NOMO-1 treated with DMSO at 0.1 percent for 48 hours (cell line): ENCODE measurements at regions not wholly inside any gene's neighbourhood (a gene's known extent, or its start where the extent isn't known, plus 50 kb on each side); places are given as distances from the start of the nearest gene placed in this dataset.

Source experiments
- DNase-seq: peaks from one replicate; lab custom pipeline; 2025; ENCODE audit not compliant: unreplicated experiment; lab: John Stamatoyannopoulos, UW

DNA sequence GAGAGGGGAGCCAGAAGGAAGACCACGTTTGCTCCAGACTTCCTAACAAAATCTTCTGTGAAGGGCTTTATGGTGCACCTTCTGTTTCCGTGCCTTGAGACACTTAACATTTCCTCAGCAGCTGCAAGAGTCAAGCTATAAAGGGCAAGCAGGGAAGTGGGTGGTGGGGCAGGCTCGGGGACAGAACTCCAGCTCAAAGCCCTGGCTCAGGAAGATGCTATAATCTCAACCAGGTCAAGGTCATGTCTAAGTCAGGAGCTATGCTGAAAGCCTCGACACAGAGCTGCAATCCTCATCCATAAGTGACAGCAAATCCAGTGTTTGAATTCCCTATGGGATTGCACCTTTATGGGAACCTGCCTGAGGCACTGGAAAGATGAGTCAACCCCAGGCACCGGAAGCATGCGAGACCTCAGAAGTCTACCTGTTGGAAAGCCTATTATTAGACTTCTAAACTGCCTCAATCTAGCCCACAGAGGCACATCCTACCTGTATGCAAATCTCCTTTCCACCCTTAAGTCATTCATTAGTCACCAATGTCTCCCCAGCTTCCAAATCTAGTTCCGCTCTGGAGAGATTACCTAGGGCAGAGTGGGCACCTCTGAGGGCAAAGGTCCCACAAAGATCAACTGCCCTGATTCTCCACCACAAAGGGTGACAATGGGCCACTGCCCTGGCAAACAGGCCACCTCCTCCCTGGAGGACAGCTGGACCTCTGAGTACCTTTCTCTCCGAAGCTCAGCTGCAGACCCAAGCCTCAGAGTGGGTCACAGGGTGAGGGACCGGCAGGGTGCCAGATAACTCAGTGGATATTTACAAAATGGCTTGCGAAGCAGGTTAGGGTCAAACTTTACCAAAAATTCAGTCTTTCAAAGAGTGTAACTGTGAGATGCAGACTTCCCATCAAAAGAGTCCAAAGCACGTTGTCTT, 287.0 kb downstream of the CDC5L start:
- DNase-seq: no peak

DNA sequence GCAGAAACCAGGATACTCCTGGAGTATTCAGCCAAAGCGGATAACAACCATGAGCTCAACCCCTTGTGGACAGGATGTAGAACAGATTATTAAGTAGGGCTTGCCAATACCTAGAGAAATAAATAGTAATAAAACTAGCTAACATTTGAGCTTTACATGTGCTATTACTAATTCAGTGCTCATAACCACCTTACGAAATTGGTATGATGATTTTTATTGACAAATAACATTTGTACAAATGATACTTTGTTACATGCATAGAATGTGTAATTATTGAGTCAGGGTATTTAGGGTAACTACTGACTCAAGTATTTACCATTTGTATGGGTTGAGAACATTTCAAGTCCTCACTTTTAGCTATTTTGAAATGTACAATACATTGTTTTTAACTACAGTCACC, 287.9 kb downstream of the CDC5L start:
- no peak for DNase-seq

DNA sequence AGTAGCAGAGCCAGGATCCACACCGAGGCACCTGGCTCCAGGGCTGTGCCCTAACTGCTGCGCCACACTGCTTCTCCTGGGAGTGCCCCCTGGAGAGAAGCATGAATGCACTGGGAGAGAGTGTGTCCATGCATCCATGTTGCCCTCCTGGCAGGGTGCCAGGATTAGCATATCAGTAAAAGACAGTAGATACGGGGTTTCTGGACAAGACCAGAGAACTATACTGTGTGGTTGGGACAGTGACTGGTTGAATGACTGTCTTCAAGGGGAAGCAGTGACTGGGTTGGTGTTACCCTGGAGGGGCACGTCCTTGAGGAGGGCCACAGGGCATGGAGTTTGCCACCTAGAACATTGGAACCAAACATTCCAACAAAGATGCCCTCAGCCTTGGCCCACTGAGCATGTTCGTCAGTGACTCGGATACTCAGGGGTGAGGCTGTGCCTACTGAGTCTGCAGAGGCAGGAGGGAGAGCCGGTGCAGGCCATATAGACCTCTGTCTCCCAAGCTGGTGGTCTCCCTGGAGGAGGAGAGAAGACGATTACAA, 288.8 kb downstream of the CDC5L start:
- DNase-seq: no peak

DNA sequence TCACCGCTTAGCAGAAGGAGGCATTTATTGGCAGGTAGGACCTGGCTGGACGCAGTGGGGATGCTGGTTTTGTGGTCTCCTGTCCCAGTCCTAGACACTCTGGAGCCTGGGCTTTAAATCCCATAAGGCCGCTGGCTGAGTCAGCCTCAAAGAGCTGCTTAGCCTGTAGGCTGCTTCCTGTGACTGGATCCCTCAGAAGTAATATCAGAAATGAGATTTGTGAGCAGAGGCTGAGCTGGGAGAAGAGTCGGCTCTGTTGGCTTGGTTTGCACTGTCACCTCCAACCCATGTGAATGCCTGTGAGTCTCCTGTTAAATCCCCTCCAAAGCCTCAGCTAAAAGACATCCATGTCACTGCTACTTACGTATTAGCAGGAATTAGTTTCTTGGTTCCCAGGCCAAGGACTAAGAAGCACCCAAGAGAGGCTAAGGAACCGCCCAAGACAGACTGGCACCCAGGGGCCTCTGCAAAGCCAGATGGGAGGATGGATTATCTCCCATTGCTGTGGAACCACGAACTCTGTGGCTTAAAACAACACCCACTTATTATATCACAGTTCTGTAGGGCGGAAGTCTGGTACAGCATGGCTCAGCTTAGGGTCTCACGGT, 289.4 kb downstream of the CDC5L start:
- no peak for DNase-seq

DNA sequence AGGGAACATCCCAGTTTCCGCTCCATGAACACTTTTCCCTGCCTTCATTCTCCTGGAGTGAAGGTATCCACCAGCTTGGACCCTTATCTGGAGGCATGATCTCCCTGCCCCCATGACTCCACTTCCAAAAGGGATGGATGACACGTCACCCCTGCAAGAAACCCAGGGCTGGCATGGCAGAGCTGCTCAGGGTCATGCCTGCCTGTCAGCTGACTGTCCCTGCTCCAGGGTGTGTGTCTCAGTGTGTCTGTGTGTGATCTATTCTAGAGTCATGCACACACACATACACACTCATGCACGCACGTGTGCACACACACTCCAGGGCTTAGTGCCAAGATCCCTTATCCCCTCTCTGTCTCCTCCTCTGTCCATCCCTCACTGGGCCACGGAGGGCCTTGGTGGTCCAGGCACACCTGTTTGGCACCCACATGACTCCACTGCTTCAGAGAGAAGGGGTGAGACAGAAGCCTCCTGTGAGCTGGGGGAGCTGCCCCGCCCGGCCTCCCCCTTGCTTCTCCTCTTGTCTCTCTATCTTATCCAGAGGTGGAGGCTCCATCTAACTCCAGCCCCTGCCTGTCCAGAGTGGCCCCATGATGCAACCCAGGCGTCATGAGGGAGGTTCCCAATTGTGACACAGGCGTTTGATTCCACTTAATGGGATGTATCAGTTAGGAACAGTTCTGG, 290.9 kb downstream of the CDC5L start:
- DNase-seq: no peak

DNA sequence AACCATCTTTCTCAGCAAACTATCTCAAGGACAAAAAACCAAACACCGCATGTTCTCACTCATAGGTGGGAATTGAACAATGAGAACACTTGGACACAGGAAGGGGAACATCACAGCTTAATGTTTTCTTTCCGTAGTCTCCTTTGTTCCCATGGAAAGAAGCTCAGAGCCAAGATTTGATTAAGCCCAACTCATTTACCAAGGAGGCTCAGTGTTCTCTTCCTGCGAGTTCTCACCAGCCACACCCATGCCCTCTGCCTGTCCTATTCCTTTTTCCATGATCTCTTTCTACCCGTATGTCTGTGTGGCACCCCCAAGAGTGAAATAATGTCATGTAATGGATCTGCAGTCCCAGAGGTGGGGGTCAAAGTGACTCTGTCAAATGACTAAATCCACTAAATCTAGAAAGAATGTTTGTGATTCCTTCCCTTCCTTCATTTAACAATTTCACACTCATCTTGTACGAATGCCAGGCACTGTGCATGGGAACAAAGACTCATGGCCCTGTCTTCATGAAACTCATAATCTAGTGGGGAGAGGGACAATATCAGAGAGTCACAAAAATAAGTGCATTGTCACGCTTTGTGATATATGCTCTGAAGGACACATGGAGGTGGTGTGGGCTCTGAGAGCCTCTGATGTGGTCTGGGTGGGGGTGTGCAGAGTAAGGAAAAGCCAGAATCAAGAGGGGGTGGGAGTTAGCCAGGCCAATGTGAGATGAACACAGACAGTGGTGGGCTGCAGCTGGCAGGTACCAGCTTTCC, 292.1 kb downstream of the CDC5L start:
- no peak for DNase-seq

DNA sequence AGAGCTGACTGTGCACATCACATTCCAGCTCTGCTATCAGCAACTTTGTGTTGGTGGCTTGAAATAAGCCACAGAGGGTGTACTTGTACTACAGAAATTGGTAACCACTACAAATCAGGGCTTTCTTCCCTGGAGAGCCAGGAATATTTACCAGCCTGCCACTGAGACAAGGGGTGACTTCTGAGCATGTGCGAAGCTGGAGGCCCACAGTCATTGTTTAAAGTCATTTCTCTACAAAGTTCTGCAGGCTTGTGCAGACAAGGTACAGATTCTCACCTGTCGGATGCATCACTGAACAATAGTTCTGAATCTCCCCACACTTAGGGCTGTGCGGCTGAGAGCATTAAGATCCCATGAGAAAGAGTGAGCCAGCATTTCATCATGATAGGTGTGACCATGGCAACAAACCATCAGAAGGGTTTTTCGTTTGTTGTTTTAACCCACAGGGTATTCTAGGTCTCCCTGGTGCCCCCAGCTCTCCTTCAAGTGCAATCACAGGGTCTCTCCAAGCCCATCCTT, 292.8 kb downstream of the CDC5L start:
- DNase-seq: no peak

DNA sequence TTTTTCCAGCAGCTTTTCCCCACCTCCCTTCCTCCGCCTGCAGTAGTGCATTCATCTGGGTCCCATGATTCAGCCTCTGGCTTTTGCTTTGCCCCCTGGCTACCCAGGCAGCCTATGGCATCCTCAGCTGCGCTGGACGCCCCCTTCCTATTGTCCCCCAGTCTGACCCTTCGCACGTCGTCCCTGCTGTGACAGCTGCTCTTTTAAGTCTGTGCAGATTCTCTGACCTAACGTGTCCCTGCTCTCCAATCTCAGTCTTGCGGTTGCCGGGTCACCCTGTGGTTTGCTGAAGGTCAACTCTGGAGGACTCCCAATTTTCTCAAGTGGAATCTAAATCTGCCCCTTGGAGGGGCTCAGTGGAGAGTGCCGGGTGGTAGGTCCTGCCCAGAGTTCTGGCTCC, 294.3 kb downstream of the CDC5L start:
- DNase-seq: no peak

DNA sequence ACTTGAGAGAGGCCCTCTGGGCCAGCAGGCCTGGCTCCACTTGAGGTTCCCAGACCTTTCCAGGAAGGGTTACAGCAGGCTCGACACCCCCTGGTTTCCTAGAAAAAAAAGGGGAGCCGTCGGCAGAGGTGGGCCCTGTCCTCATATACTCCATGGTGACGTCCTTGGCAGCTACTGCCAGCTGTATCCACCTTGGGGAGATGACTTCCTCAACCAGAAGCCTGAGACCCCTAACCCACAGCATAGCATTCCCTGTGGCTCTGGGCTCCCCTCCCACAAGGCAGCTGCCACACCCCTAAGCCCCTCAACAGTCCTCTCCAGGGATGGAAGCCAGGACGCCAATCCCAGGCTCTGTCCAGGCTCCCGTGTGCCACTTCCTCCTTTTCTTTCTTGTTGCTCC, 294.8 kb downstream of the CDC5L start:
- DNase-seq: no peak

DNA sequence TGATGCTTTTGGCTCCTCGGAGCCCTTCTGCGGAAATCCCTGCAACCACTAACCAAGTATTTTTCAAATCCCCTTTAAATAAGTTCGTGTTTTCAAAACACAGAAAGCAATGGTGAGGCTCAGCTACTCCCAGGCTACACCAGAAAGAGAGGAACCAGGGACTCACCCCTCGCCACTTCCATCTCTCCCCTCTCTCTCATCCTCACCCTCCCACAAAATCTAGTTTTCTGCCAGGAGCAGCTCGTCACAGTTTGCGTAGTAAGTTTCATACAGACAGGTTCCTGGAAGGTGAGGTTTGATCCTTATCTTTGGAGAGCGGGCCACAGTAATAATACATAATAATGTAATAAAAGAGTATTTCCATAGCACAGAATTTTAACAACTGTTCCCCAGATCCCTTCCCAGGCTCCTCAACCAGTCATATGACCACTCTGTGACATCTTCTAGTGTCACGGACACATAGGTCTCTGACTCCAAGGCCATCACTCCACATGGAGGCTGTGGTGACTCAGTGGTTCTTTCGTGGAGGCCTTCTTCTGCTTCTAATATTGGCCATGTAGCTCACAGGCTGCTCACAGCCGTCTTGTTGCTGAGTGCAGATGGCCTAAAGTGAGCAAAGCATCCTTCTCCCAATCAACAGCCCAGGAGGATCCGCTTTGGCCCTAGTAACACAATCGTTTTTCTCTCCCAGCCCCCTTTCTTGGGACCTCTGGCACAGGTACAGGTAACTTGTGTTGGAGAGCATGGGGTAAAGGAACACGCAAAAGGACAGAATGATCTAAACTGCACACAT, 295.7 kb downstream of the CDC5L start:
- DNase-seq: no peak

DNA sequence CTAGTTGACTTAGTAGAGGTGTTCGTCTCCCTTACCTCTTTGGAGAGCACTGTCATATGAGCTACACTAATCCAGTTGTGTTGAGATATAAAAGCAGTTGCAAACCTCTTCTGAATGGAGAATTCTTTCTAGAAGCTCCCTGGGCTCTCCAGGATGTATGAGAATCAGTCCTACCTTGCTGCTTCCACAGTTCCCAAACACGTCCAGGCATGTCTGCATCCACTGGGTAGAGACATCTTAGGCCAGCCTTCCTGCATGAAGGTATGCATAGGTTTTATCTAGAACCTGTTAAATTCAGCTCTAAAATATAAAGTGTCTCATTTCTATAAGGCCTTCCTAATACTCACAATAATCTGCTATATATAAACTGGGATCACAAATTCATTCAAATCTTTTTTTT, 297.7 kb downstream of the CDC5L start:
- DNase-seq: no peak

DNA sequence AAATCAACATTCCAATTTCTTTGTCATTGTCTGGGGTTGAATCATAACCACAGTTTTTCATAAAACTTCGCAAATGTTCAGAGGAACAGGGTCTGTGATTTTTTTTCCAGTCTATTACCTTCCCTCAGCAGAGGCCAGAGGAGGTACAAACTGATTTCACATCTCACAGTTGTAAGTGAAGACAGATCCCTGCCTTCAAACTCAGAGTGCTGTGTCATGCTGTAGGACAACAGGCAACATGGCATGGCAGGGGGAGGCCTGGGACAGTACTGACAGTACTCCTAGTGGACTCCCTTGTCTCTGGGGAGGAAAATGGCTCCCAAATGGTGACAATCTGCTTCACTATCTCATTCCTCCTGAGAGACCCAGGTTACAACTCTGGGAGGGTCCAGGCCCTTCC, 308.6 kb downstream of the CDC5L start:
- DNase-seq: no peak

DNA sequence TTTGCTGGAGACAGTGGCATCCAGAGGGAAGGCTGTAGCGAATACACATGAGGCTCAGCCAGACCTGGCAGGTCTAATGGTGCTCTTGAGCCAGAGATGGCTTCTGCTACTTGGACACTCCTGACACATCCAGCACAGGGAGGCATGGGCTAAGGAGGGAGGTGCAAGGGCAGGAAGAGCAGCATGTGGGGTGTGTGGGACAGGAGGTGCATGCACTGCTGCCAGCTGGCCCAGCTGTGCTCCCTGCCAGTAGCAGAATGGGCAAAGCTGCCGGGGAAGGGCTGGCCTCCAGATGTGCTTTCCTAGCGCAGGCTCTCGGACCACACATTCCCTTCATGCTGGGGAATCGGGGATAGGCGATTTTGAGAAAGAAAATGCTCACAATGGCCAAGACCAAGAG, 309.2 kb downstream of the CDC5L start:
- DNase-seq: no peak

DNA sequence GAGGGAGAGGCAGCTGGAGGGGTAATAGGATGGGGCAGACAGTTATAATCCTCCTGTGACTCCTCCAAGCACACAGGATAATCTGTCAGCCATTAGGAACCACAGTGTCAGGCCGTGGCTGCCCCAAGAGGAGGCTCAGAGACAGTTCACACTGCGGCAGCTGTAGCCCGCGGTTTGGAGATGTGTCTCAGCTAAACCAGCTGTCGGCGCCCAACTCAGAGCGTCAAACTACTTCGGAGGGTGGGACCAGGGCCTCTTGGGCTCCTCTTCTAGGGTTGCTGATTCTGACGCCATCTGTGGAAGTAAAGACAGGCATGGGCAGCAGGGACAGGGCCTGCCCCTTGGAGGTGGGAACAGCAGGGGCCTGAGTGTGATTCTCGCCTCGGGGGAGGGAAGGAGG, 309.8 kb downstream of the CDC5L start:
- DNase-seq: no peak

DNA sequence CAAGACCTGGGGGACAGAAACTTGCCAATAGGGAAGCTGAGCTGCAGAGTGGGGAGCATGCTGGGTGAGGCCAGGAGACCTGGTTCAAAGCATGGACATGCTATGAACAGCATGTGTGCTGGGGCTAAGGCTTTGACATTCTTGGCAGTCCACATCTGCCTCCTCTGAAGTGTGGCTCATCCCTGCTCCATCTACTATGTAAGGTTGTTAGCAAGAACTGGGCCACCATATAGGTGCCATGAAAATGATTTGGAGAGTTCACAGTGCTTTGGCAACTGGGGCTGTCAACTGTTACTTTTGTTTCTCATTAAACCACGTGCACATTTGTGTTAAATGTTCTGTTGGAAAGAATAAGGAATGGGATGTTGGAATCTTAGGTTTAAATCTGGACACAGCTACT, 311.1 kb downstream of the CDC5L start:
- DNase-seq: no peak

DNA sequence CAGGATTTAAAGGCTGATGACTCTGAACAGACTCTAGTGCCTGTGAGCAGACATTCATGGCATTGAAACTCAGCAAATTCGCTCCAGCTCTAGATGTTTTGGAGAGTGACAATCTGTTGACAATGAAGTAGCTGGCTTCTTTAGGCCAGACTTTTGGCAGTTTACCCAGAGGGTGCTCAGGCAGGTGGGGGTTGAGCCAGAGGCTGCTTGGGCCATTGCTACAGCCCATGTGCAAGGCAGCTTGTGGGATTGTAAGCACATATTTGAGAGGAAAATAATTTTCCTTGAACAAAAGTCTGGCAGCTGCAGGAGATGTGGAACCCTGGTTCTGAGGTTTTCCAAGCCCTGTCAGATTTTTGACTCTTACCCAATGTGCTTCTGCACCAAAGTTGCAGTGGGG, 311.6 kb downstream of the CDC5L start:
- no peak for DNase-seq

DNA sequence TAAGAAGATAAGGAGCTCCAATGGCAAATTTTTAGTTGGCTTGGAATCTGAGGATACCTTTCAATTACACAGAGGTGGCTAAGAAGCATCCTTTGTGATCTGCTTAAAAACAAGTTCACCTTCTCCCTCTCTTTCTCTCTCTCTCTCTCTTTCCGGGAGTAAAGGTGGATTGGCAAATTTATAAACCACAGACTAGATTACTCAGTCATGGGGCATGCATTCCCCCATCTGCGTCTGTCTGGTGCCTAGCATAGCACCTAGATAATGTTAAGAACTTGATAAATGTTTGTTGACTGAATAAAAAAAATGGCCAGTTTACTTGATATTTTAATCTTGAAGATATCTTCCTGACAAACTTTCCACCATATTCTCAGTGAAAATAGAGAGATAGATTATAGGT, 312.3 kb downstream of the CDC5L start:
- no peak for DNase-seq

DNA sequence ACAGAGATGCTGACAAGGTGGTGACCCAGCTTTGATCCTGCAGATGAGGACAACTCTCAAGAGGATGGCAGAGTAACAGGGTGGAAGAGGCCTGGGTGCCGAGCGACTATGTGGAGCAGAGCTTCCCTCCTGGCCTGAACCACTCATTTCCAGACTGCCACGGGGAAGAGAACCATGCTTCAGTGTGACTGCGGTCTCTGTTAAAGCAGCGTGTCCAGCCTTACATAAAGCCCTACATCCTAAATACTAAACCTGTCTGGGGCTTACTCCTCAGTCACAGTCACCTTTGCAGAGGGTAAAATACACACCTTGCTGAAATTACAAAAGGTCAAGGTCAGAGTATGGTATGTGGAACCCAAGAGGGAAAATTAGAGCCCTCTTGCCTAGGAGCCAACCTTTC, 312.9 kb downstream of the CDC5L start:
- no peak for DNase-seq

DNA sequence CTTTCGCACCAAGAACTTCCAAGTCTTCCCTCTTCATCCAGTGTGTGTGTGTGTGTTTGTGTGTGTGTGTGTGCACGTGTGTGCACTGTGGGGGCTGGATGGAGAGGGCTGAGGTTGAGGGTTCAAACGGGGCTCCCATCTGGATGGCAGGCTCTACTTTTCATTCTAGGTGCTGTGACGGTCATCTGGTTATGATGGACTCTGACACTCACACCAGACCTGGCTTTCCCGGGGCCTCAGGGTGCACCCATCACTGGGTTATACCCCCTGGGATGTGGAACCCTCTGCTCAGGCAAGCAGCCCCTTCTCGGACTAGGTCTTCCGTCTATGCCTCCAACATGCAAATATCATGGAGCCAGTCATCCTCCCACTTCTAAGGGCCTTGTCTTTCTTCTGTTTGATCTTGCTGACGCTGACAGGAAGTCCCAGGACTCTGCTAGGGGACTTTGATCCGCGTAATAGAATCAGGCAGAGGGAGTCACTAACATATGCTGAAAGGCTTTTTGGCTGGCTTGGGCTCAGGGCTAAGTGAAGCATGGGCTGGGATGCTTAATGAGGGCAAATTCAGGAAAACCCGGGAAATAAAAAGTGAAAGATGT, 313.6 kb downstream of the CDC5L start:
- no peak for DNase-seq

DNA sequence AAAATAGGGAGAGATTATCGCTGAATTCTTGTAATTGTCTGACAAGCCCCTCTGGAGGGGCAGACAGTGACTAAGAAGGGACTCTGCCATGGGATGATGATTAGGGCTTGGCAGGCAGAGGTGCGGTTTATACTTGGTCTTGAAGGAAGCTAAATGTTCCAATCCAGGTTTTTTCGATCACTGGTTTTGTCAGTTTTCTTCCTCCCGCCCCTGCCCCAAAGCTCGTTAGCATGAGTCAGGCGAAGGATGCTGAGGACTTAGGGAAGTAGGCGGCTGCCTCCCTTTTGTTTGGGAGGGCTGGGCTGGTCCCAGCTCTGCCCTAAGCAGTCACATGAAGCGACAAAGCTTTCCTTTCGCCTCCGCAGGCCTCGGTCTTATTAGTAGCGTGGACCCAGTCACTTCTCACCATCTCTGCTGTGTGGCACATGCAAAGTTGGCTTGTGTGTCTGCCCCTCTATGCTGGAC, 314.2 kb downstream of the CDC5L start:
- DNase-seq: no peak
